PFSK-1 (cell line): ENCODE measurements at regions not wholly inside any gene's neighbourhood (a gene's known extent, or its start where the extent isn't known, plus 50 kb on each side); places are given as distances from the start of the nearest gene placed in this dataset.

Experiments used
- FOXP2 ChIP-seq: optimal IDR thresholded peaks from 2 replicates; pipeline ENCODE3; 2011; ENCODE audit warnings: borderline replicate concordance, control low read depth, inconsistent platforms; ENCODE audit not compliant: insufficient read depth; ENCODE audit errors: extremely low read length, extremely low read depth
- POLR2AphosphoS5 ChIP-seq: IDR thresholded peaks from 2 replicates; pipeline ENCODE4 v1.6.1; 2012; ENCODE audit warnings: low read depth, mild to moderate bottlenecking, control low read depth, low read length, moderate library complexity
- SIN3A ChIP-seq: IDR thresholded peaks from 2 replicates; pipeline ENCODE4 v1.6.1; 2012; ENCODE audit warnings: mild to moderate bottlenecking, low read length, moderate library complexity, borderline replicate concordance; ENCODE audit not compliant: insufficient read depth
- TAF1 ChIP-seq: IDR thresholded peaks from 2 replicates; pipeline ENCODE4 v1.6.1; 2012; ENCODE audit warnings: low read length, control low read depth, borderline replicate concordance; ENCODE audit not compliant: insufficient read depth
- TF ChIP-seq, protein P1 (sequence below), 2 experiments: IDR thresholded peaks; 2 replicates each; pipeline versions ENCODE4 v1.6.1 to v1.8.0; 2011 to 2012; ENCODE audit warnings: low read depth in 2 of 2, low read length in 2 of 2, control low read depth in 1 of 2, inconsistent platforms in 1 of 2, mild to moderate bottlenecking in 1 of 2, moderate library complexity in 1 of 2; ENCODE audit not compliant: insufficient read depth in 1 of 2

DNA sequence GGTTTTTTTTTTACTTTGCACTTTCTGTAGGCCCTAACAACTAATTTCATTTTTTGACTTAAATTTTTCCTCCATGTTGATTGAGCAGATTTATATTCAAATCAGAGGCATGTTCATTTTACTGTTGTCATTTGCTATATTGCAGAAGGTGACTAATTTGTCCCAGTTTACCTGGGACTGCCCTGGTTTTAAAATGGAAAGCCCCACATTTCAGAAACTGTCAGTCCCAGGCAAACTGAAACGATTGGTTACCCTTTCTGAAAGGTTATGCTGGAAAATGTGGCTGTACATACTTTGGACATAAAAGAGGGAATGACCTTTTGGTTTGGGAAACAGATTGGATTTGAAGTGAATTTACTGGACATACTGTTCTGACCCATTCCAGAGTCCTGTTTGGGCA lies 160.0 kb downstream of the SPCS3 start:
- TF ChIP-seq, protein P1, sequence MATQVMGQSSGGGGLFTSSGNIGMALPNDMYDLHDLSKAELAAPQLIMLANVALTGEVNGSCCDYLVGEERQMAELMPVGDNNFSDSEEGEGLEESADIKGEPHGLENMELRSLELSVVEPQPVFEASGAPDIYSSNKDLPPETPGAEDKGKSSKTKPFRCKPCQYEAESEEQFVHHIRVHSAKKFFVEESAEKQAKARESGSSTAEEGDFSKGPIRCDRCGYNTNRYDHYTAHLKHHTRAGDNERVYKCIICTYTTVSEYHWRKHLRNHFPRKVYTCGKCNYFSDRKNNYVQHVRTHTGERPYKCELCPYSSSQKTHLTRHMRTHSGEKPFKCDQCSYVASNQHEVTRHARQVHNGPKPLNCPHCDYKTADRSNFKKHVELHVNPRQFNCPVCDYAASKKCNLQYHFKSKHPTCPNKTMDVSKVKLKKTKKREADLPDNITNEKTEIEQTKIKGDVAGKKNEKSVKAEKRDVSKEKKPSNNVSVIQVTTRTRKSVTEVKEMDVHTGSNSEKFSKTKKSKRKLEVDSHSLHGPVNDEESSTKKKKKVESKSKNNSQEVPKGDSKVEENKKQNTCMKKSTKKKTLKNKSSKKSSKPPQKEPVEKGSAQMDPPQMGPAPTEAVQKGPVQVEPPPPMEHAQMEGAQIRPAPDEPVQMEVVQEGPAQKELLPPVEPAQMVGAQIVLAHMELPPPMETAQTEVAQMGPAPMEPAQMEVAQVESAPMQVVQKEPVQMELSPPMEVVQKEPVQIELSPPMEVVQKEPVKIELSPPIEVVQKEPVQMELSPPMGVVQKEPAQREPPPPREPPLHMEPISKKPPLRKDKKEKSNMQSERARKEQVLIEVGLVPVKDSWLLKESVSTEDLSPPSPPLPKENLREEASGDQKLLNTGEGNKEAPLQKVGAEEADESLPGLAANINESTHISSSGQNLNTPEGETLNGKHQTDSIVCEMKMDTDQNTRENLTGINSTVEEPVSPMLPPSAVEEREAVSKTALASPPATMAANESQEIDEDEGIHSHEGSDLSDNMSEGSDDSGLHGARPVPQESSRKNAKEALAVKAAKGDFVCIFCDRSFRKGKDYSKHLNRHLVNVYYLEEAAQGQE (IDR thresholded peaks at IDR 0.05; ENCODE audit: insufficient read depth in 1 of 2, low read depth in 2 of 2, low read length in 2 of 2), result no peak
- TF ChIP-seq POLR2AphosphoS5 (no peak), TAF1 (no peak), SIN3A (no peak), FOXP2 (no peak)
